Activated naive CD8-positive, alpha-beta T cell treated with anti-CD3 and anti-CD28 coated beads for 36 hours (primary cell): ENCODE measurements at regions not wholly inside any gene's neighbourhood (a gene's known extent, or its start where the extent isn't known, plus 50 kb on each side); places are given as distances from the start of the nearest gene placed in this dataset.
"Not testable (repeated sequence)": the region's sequence is repeated elsewhere in the genome, so short reads cannot be mapped to it uniquely, and the experiment has no call there.

Source experiments
- DNase-seq: peaks from one replicate; pipeline ENCODE4 v3.0.0; 2021
- H3K27ac Mint-ChIP-seq: one replicate; pipeline ENCODE4 v1.8.0; 2022; ENCODE audit warnings: mild to moderate bottlenecking, moderate library complexity, mixed read lengths
- H3K27me3 Mint-ChIP-seq: one replicate; pipeline ENCODE4 v1.8.0; 2022; ENCODE audit warnings: mild to moderate bottlenecking, mixed read lengths
- H3K36me3 Mint-ChIP-seq: one replicate; pipeline ENCODE4 v1.8.0; 2021; ENCODE audit warnings: mild to moderate bottlenecking, mixed read lengths
- H3K4me1 Mint-ChIP-seq: one replicate; pipeline ENCODE4 v1.8.0; 2021; ENCODE audit warnings: mixed read lengths
- H3K4me3 Mint-ChIP-seq: one replicate; pipeline ENCODE4 v1.8.0; 2022; ENCODE audit warnings: mild to moderate bottlenecking, moderate library complexity, mixed read lengths
- H3K9me3 Mint-ChIP-seq: one replicate; pipeline ENCODE4 v1.8.0; 2022; ENCODE audit warnings: mixed read lengths

- no peak overlapping the region for H3K27ac Mint-ChIP-seq
- DNase-seq: no peak
- no peak overlapping the region for H3K4me3 Mint-ChIP-seq
- peaks cover 9% of the 10 kb centered on the region for H3K27me3 Mint-ChIP-seq
- no peaks in the 10 kb centered on the region for H3K36me3 Mint-ChIP-seq
- no peaks in the 10 kb centered on the region for H3K9me3 Mint-ChIP-seq
- H3K4me1 Mint-ChIP-seq: peaks cover 16% of the 10 kb centered on the region
Observed at GRCh38 chr4:114393295-114394038, 205.1 kb upstream of the UGT8 start.

- Mint-ChIP-seq H3K4me1 (peaks cover 19% of the 10 kb centered on the region), H3K9me3 (no peaks in the 10 kb centered on the region), H3K36me3 (no peaks in the 10 kb centered on the region), H3K27me3 (no peaks in the 10 kb centered on the region), H3K27ac (no peak overlapping the region), H3K4me3 (no peak overlapping the region)
- no peak for DNase-seq
Observed at GRCh38 chr4:114396808-114397207, 201.8 kb upstream of the UGT8 start.

- Mint-ChIP-seq H3K27me3 (no peaks in the 10 kb centered on the region), H3K4me3 (no peak overlapping the region), H3K36me3 (no peaks in the 10 kb centered on the region), H3K4me1 (peaks cover 19% of the 10 kb centered on the region), H3K9me3 (no peaks in the 10 kb centered on the region), H3K27ac (no peak overlapping the region)
- DNase-seq: no peak
Observed at GRCh38 chr4:114398410-114398809, 200.2 kb upstream of the UGT8 start.

GRCh38 chr4:114399105-114399504 lies 199.5 kb upstream of the UGT8 start:
- Mint-ChIP-seq H3K9me3 (no peaks in the 10 kb centered on the region), H3K27me3 (no peaks in the 10 kb centered on the region)

GRCh38 chr4:114400531-114400930 lies 198.1 kb upstream of the UGT8 start:
- DNase-seq: no peak
- H3K27ac Mint-ChIP-seq: no peak overlapping the region
- no peak overlapping the region for H3K4me3 Mint-ChIP-seq

More at GRCh38 chr4:114399105-114399504, 199.5 kb upstream of the UGT8 start:
- Mint-ChIP-seq H3K36me3 (no peaks in the 10 kb centered on the region), H3K4me1 (peaks cover 13% of the 10 kb centered on the region), H3K4me3 (no peak overlapping the region), H3K27ac (no peak overlapping the region)
- no peak for DNase-seq

GRCh38 chr4:114401483-114401882 lies 197.1 kb upstream of the UGT8 start:
- H3K4me3 Mint-ChIP-seq: no peak overlapping the region
- H3K4me1 Mint-ChIP-seq: peaks cover 11% of the 10 kb centered on the region
- no peak overlapping the region for H3K27ac Mint-ChIP-seq
- H3K36me3 Mint-ChIP-seq: no peaks in the 10 kb centered on the region
- H3K9me3 Mint-ChIP-seq: peaks cover 2% of the 10 kb centered on the region
- no peak for DNase-seq
- H3K27me3 Mint-ChIP-seq: no peaks in the 10 kb centered on the region

More at GRCh38 chr4:114400531-114400930, 198.1 kb upstream of the UGT8 start:
- Mint-ChIP-seq H3K9me3 (peaks cover 2% of the 10 kb centered on the region), H3K27me3 (no peaks in the 10 kb centered on the region), H3K4me1 (peaks cover 12% of the 10 kb centered on the region), H3K36me3 (no peaks in the 10 kb centered on the region)

DNA sequence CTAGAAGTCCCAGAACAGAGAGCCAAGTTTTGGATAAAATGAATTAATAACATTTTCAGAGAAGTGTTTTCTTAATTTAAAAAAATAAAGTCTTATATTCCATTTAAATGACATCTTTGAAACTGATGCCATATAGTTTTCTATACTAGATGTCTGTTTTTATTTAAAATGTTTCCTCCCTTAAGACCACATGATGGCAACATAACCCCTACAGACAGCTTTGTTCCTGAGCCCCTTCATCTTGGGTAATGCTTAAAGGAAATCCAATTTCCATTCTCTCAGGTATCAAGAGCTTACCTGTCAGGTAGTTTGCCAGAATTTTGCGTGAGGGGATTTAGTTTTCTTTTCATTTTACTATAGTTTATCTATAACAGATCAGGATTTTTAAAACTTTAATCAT lies 181.4 kb upstream of the UGT8 start:
- Mint-ChIP-seq H3K27me3 (no peaks in the 10 kb centered on the region), H3K4me1 (no peaks in the 10 kb centered on the region), H3K4me3 (no peak overlapping the region), H3K27ac (no peak overlapping the region), H3K9me3 (peaks cover 4% of the 10 kb centered on the region), H3K36me3 (no peaks in the 10 kb centered on the region)
- DNase-seq: no peak

GRCh38 chr4:114420069-114420468 lies 178.5 kb upstream of the UGT8 start:
- H3K9me3 Mint-ChIP-seq: no peaks in the 10 kb centered on the region
- no peaks in the 10 kb centered on the region for H3K4me1 Mint-ChIP-seq
- no peaks in the 10 kb centered on the region for H3K36me3 Mint-ChIP-seq
- no peaks in the 10 kb centered on the region for H3K27me3 Mint-ChIP-seq
- H3K4me3 Mint-ChIP-seq: no peak overlapping the region
- DNase-seq: no peak
- no peak overlapping the region for H3K27ac Mint-ChIP-seq

DNA sequence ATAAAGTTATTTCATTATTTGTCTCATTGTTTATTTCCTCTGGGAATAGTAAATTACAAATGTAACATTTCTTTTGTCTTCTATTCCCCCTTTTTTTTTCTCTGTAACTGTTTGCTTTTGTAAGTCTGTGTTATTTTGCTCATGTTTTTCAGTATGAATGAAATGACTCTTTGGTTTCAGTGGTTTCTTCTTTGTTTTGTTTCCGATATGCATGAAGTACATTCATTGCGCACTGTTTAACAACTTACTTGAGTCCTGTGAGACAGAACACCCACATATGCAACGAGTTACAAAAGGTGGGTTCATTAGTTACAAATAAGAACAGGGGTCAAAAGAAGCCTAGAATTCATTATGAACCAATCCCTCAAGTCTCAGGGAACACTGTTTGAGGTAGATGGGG lies 175.0 kb upstream of the UGT8 start:
- Mint-ChIP-seq H3K27ac (no peak overlapping the region), H3K36me3 (no peaks in the 10 kb centered on the region), H3K4me1 (no peaks in the 10 kb centered on the region), H3K4me3 (no peak overlapping the region), H3K9me3 (peaks cover 7% of the 10 kb centered on the region), H3K27me3 (no peaks in the 10 kb centered on the region)
- DNase-seq: no peak

DNA sequence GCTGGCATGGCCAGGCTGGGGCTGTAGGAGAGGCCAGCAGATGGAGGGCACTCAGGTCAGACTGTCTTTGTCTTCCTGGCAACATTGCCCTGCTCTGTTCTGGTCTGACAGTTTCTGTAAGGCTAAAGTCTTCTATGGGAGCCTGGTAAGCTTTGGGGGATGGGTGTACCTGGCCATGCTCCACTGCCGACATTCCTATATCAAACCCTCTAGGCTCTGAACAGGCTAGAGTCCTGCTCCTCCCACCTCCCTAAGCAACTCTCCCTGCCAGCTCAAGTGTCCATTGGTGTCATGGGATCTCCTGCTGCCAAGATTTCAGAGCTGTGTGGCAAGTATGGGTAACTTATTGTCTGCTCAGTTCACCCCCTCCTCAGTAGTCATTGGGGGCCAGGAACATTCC lies 163.5 kb upstream of the UGT8 start:
- H3K36me3 Mint-ChIP-seq: no peaks in the 10 kb centered on the region

GRCh38 chr4:114442856-114443255 lies 155.8 kb upstream of the UGT8 start:
- Mint-ChIP-seq H3K4me1 (no peaks in the 10 kb centered on the region), H3K9me3 (no peaks in the 10 kb centered on the region), H3K36me3 (no peaks in the 10 kb centered on the region), H3K27ac (no peak overlapping the region), H3K27me3 (peaks cover 12% of the 10 kb centered on the region), H3K4me3 (no peak overlapping the region)
- DNase-seq: no peak

More for the DNA sequence above, 163.5 kb upstream of the UGT8 start:
- H3K27ac Mint-ChIP-seq: no peak overlapping the region
- DNase-seq: no peak
- no peaks in the 10 kb centered on the region for H3K4me1 Mint-ChIP-seq
- peaks cover under 1% of the 10 kb centered on the region for H3K9me3 Mint-ChIP-seq
- H3K4me3 Mint-ChIP-seq: no peak overlapping the region
- peaks cover 11% of the 10 kb centered on the region for H3K27me3 Mint-ChIP-seq

GRCh38 chr4:114444211-114444610 lies 154.4 kb upstream of the UGT8 start:
- Mint-ChIP-seq H3K27ac (no peak overlapping the region), H3K9me3 (no peaks in the 10 kb centered on the region), H3K4me3 (no peak overlapping the region), H3K36me3 (no peaks in the 10 kb centered on the region), H3K27me3 (peaks cover 9% of the 10 kb centered on the region), H3K4me1 (no peaks in the 10 kb centered on the region)
- no peak for DNase-seq

- not testable (repeated sequence) for H3K4me1 Mint-ChIP-seq, H3K27me3 Mint-ChIP-seq, DNase-seq, H3K27ac Mint-ChIP-seq, H3K4me3 Mint-ChIP-seq, H3K9me3 Mint-ChIP-seq, H3K36me3 Mint-ChIP-seq
Observed at GRCh38 chr4:114447963-114448516, 150.6 kb upstream of the UGT8 start.

- Mint-ChIP-seq H3K36me3 (no peaks in the 10 kb centered on the region), H3K4me3 (no peak overlapping the region), H3K4me1 (no peaks in the 10 kb centered on the region), H3K9me3 (peaks cover 2% of the 10 kb centered on the region), H3K27me3 (peaks cover 6% of the 10 kb centered on the region), H3K27ac (no peak overlapping the region)
- DNase-seq: no peak
Observed at GRCh38 chr4:114458728-114459127, 139.9 kb upstream of the UGT8 start.

- Mint-ChIP-seq H3K9me3 (peaks cover 2% of the 10 kb centered on the region), H3K4me3 (no peak overlapping the region), H3K36me3 (no peaks in the 10 kb centered on the region), H3K27ac (no peak overlapping the region), H3K4me1 (no peaks in the 10 kb centered on the region), H3K27me3 (peaks cover 9% of the 10 kb centered on the region)
- DNase-seq: no peak
Observed at GRCh38 chr4:114464726-114465272, 133.8 kb upstream of the UGT8 start.

DNA sequence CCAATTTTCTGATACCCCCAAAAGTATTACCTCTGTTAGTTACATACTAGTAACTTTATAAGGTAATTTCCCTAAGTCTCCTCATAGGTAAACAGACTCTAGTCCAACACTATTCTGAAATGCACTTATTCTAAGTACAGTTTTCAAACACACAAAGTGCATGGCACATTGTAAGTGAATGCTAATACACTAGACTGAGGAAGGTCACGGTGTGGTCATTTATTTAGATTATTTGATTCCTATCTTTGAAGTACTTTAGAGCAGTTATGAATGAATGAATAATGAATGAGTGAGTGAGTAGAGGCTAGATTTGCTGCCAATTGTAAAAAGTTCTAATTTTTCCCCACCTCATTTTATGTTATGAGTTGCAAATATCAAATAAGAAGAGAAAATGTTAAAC lies 132.8 kb upstream of the UGT8 start:
- no peak for DNase-seq
- Mint-ChIP-seq H3K36me3 (no peaks in the 10 kb centered on the region), H3K27me3 (peaks cover 3% of the 10 kb centered on the region), H3K4me1 (no peaks in the 10 kb centered on the region), H3K9me3 (no peaks in the 10 kb centered on the region), H3K27ac (no peak overlapping the region), H3K4me3 (no peak overlapping the region)
